ENCODE measurements at regions not wholly inside any gene's neighbourhood (a gene's known extent, or its start where the extent isn't known, plus 50 kb on each side); places are given as distances from the start of the nearest gene placed in this dataset.
"Not testable (repeated sequence)": the region's sequence is repeated elsewhere in the genome, so short reads cannot be mapped to it uniquely, and the experiment has no call there.

DNA sequence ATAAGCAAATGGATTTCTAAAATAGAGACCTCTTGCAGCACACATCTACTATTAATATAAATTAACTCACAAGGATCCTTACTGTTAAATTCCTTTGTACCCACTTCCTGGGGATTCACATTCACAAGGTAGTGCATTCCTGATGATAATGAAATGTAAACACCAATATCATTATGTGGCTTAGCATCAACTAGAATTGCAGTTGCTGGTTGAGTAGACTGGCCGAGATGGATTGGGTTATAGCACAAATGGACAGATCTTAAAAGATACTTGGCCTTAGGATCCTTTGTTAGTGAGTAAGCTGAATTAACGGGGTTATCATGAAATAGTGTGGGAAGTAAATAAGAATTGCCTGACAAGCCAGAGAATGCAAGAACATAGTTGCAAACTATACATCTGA lies 369.1 kb downstream of the AEBP2 start:
- H3K9me3 ChIP-seq (ENCODE audit: control insufficient read depth, low read length), result no peaks in the 10 kb centered on the region
- no peak overlapping the region for H3K27ac ChIP-seq (ENCODE audit: insufficient read depth, low read depth, low read length, poor library complexity, severe bottlenecking)
- H3K27me3 ChIP-seq (ENCODE audit: control insufficient read depth, insufficient read depth, low read length, poor library complexity, severe bottlenecking), result no peaks in the 10 kb centered on the region
- H3K36me3 ChIP-seq (ENCODE audit: control insufficient read depth, insufficient read depth, low read length), result no peaks in the 10 kb centered on the region
- 86 to 93% methylated on average over 2 of the region's 2 CpGs for WGBS, 2 experiments
- H3K4me1 ChIP-seq (ENCODE audit: control insufficient read depth, insufficient read depth, low read length), result no peaks in the 10 kb centered on the region
- no peak overlapping the region for H3K4me3 ChIP-seq (ENCODE audit: insufficient read depth, low read depth, low read length)

DNA sequence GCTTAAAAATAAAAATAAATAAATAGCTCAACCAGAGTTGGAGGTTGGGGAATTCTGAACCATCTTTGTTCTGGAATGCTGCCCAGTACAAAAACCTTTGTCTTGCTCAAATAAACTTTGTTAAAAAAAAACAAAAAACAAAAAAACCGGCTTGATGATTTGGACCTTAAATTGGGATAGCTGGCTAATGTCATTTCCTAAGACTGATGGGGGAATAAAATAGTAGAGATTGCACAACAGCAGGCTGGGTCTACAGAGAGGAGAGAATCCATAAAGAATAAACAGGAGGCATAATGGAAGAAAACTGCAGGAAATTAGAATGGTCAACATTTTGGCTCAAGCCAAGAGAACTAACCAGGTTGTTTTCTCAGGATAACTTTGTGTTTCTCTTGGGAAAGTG lies 370.9 kb downstream of the AEBP2 start:
- WGBS, 2 experiments, result 95 to 98% methylated on average over 1 of the region's 1 CpG
- Histone ChIP-seq H3K9me3 (ENCODE audit: control insufficient read depth, low read length) (no peaks in the 10 kb centered on the region), H3K4me1 (ENCODE audit: control insufficient read depth, insufficient read depth, low read length) (no peaks in the 10 kb centered on the region), H3K4me3 (ENCODE audit: insufficient read depth, low read depth, low read length) (no peak overlapping the region), H3K27ac (ENCODE audit: insufficient read depth, low read depth, low read length, poor library complexity, severe bottlenecking) (no peak overlapping the region), H3K36me3 (ENCODE audit: control insufficient read depth, insufficient read depth, low read length) (no peaks in the 10 kb centered on the region), H3K27me3 (ENCODE audit: control insufficient read depth, insufficient read depth, low read length, poor library complexity, severe bottlenecking) (no peaks in the 10 kb centered on the region)

- H3K36me3 ChIP-seq (ENCODE audit: control insufficient read depth, insufficient read depth, low read length), result no peaks in the 10 kb centered on the region
- H3K27me3 ChIP-seq (ENCODE audit: control insufficient read depth, insufficient read depth, low read length, poor library complexity, severe bottlenecking), result no peaks in the 10 kb centered on the region
- no peak overlapping the region for H3K27ac ChIP-seq (ENCODE audit: insufficient read depth, low read depth, low read length, poor library complexity, severe bottlenecking)
- no peaks in the 10 kb centered on the region for H3K9me3 ChIP-seq (ENCODE audit: control insufficient read depth, low read length)
- H3K4me3 ChIP-seq (ENCODE audit: insufficient read depth, low read depth, low read length), result no peak overlapping the region
- WGBS, 2 experiments, result 84 to 88% methylated on average over 2 of the region's 3 CpGs
- no peaks in the 10 kb centered on the region for H3K4me1 ChIP-seq (ENCODE audit: control insufficient read depth, insufficient read depth, low read length)
Observed at GRCh38 chr12:19811922-19812321, 372.6 kb downstream of the AEBP2 start.

DNA sequence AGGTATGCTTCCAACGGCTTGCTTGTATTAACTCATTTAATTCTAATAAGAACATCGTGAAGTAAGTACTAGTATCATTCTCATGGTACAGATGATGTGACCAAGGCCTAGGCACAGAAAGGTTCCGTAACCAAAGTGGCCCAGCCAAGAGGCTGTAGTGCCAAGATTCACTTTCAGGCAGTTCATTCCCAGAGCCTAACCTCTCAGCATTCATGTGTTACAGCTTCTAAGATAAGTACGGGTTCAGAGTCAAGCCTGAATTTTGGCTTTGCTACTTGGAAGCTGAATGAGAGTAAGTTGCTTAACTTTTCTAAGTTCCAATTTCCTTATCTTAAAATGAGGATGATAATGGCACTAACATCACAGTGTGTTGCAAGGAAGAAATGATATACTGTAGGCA lies 379.9 kb downstream of the AEBP2 start:
- Histone ChIP-seq H3K9me3 (ENCODE audit: control insufficient read depth, low read length) (no peaks in the 10 kb centered on the region), H3K4me1 (ENCODE audit: control insufficient read depth, insufficient read depth, low read length) (no peaks in the 10 kb centered on the region), H3K36me3 (ENCODE audit: control insufficient read depth, insufficient read depth, low read length) (no peaks in the 10 kb centered on the region), H3K4me3 (ENCODE audit: insufficient read depth, low read depth, low read length) (no peak overlapping the region), H3K27ac (ENCODE audit: insufficient read depth, low read depth, low read length, poor library complexity, severe bottlenecking) (no peak overlapping the region), H3K27me3 (ENCODE audit: control insufficient read depth, insufficient read depth, low read length, poor library complexity, severe bottlenecking) (no peaks in the 10 kb centered on the region)
- WGBS, 2 experiments, result 61 to 71% methylated on average over 3 to 4 of the region's 4 CpGs

- WGBS, 2 experiments, result 94 to 99% methylated on average over 4 of the region's 4 CpGs
- Histone ChIP-seq H3K4me1 (ENCODE audit: control insufficient read depth, insufficient read depth, low read length) (no peaks in the 10 kb centered on the region), H3K27ac (ENCODE audit: insufficient read depth, low read depth, low read length, poor library complexity, severe bottlenecking) (no peak overlapping the region), H3K9me3 (ENCODE audit: control insufficient read depth, low read length) (no peaks in the 10 kb centered on the region), H3K4me3 (ENCODE audit: insufficient read depth, low read depth, low read length) (no peak overlapping the region), H3K27me3 (ENCODE audit: control insufficient read depth, insufficient read depth, low read length, poor library complexity, severe bottlenecking) (no peaks in the 10 kb centered on the region), H3K36me3 (ENCODE audit: control insufficient read depth, insufficient read depth, low read length) (no peaks in the 10 kb centered on the region)
Observed at GRCh38 chr12:19822476-19822875, 383.2 kb downstream of the AEBP2 start.

GRCh38 chr12:19823326-19823725 lies 384.0 kb downstream of the AEBP2 start:
- H3K36me3 ChIP-seq (ENCODE audit: control insufficient read depth, insufficient read depth, low read length); H3K4me1 ChIP-seq (ENCODE audit: control insufficient read depth, insufficient read depth, low read length); H3K27me3 ChIP-seq (ENCODE audit: control insufficient read depth, insufficient read depth, low read length, poor library complexity, severe bottlenecking); H3K27ac ChIP-seq (ENCODE audit: insufficient read depth, low read depth, low read length, poor library complexity, severe bottlenecking); H3K4me3 ChIP-seq (ENCODE audit: insufficient read depth, low read depth, low read length); H3K9me3 ChIP-seq (ENCODE audit: control insufficient read depth, low read length): not testable (repeated sequence)
- 77 to 81% methylated on average over 6 of the region's 6 CpGs for WGBS, 2 experiments

DNA sequence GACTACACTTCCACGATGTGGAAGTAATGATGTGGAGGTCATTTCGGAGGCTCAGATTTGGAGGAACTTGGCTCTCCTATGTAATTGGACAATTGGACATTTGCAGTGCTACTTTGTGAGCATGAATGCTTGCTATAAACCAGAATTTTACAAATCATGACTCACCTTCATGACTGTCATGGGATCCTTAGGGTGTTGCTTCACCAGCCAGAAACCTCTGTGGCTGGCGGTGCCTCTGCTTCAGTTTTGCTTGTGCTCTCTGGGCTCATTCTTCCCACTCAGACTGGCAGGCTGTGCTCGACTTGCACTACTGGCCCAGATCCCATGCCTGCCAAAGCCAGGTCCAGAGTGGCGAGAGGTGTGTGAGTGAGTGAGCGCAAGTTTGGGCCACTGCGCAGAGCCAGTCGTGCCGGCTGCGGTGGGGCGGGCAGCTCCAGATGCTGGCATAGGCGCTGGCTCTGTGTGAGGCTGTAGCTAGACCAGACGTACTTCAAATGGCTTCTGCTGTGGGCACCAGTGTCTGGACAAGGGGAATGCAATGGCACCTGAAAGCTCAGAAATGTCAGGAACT lies 387.8 kb downstream of the AEBP2 start:
- no peaks in the 10 kb centered on the region for H3K9me3 ChIP-seq (ENCODE audit: control insufficient read depth, low read length)
- H3K4me3 ChIP-seq (ENCODE audit: insufficient read depth, low read depth, low read length), result no peak overlapping the region
- no peaks in the 10 kb centered on the region for H3K4me1 ChIP-seq (ENCODE audit: control insufficient read depth, insufficient read depth, low read length)
- 95 to 97% methylated on average over 13 of the region's 13 CpGs for WGBS, 2 experiments
- no peak overlapping the region for H3K27ac ChIP-seq (ENCODE audit: insufficient read depth, low read depth, low read length, poor library complexity, severe bottlenecking)
- no peaks in the 10 kb centered on the region for H3K27me3 ChIP-seq (ENCODE audit: control insufficient read depth, insufficient read depth, low read length, poor library complexity, severe bottlenecking)
- H3K36me3 ChIP-seq (ENCODE audit: control insufficient read depth, insufficient read depth, low read length), result no peaks in the 10 kb centered on the region

GRCh38 chr12:19829100-19829853 lies 390.0 kb downstream of the AEBP2 start:
- Histone ChIP-seq H3K4me1 (ENCODE audit: control insufficient read depth, insufficient read depth, low read length) (no peaks in the 10 kb centered on the region), H3K27me3 (ENCODE audit: control insufficient read depth, insufficient read depth, low read length, poor library complexity, severe bottlenecking) (no peaks in the 10 kb centered on the region), H3K27ac (ENCODE audit: insufficient read depth, low read depth, low read length, poor library complexity, severe bottlenecking) (no peak overlapping the region), H3K9me3 (ENCODE audit: control insufficient read depth, low read length) (no peaks in the 10 kb centered on the region), H3K4me3 (ENCODE audit: insufficient read depth, low read depth, low read length) (no peak overlapping the region), H3K36me3 (ENCODE audit: control insufficient read depth, insufficient read depth, low read length) (no peaks in the 10 kb centered on the region)
- WGBS, 2 experiments, result 88 to 96% methylated on average over 4 of the region's 4 CpGs

DNA sequence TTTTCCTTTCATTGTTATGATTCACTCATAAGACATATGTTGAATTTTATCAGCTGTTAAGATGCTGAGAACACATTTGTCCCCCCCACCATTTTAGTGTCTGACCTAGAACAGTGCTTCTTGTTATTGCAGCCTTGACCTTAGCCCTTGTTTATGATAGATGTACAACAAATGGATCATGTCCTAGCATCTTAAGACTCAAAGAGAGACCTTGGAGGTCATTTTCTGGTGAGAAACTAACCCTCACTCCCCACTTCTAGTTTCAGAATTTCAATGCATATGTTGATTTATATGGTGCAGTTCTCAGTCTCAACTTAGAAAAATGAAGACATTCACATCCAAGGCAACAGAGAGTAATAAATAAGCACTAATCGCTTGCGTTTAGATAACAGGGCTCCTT lies 391.2 kb downstream of the AEBP2 start:
- H3K27ac ChIP-seq (ENCODE audit: insufficient read depth, low read depth, low read length, poor library complexity, severe bottlenecking), result no peak overlapping the region
- no peaks in the 10 kb centered on the region for H3K4me1 ChIP-seq (ENCODE audit: control insufficient read depth, insufficient read depth, low read length)
- 88 to 98% methylated on average over 2 of the region's 2 CpGs for WGBS, 2 experiments
- H3K36me3 ChIP-seq (ENCODE audit: control insufficient read depth, insufficient read depth, low read length), result no peaks in the 10 kb centered on the region
- H3K9me3 ChIP-seq (ENCODE audit: control insufficient read depth, low read length), result no peaks in the 10 kb centered on the region
- no peaks in the 10 kb centered on the region for H3K27me3 ChIP-seq (ENCODE audit: control insufficient read depth, insufficient read depth, low read length, poor library complexity, severe bottlenecking)
- H3K4me3 ChIP-seq (ENCODE audit: insufficient read depth, low read depth, low read length), result no peak overlapping the region

DNA sequence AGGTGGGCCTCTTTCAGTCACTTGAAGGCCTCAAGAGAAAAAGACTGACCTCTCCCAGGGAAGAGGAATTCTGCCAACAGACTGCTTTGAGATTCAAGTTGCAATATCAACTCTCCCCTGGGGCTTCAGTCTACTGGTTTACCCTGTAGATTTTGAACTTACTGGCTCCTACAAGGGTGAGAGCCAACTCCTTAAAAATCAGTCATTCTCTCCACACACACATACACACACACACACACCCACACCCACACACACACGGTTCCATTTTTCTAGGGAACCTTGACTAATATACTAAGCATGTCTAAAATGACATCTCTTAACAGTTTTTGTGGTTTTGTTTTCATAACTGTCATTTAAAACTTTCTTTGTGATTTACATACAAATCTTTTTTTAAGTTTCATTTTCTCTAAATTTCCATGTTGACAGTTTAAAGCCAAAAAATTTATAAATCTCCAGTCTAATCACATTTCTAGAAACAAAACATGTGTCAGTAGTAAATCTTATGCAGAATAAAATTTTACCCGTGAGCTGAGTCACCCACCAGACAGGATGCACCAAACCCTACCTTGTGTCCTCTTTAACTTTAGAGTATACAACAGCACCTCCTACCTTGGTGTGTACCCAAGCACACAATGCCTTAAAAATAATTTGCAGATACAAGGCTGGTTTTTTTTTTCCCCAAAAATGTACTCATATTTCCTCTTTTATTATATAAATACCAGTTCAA lies 394.6 kb downstream of the AEBP2 start:
- H3K27ac ChIP-seq (ENCODE audit: insufficient read depth, low read depth, low read length, poor library complexity, severe bottlenecking), result no peak overlapping the region
- WGBS, 2 experiments, result 79 to 82% methylated on average over 2 of the region's 2 CpGs
- no peak overlapping the region for H3K4me3 ChIP-seq (ENCODE audit: insufficient read depth, low read depth, low read length)
- no peaks in the 10 kb centered on the region for H3K9me3 ChIP-seq (ENCODE audit: control insufficient read depth, low read length)
- H3K27me3 ChIP-seq (ENCODE audit: control insufficient read depth, insufficient read depth, low read length, poor library complexity, severe bottlenecking), result no peaks in the 10 kb centered on the region
- H3K4me1 ChIP-seq (ENCODE audit: control insufficient read depth, insufficient read depth, low read length), result no peaks in the 10 kb centered on the region
- no peaks in the 10 kb centered on the region for H3K36me3 ChIP-seq (ENCODE audit: control insufficient read depth, insufficient read depth, low read length)
